Subcutaneous abdominal adipose tissue (tissue), 5 donors: ENCODE measurements at regions not wholly inside any gene's neighbourhood (a gene's known extent, or its start where the extent isn't known, plus 50 kb on each side); places are given as distances from the start of the nearest gene placed in this dataset.

Experiments
- H3K27ac ChIP-seq: one replicate; pipeline ENCODE4 v1.7.0; 2013; ENCODE audit warnings: low read depth, mild to moderate bottlenecking, inconsistent platforms, low read length, moderate library complexity
- H3K27me3 ChIP-seq, 5 donors: one replicate each; pipeline ENCODE4 v1.7.0; 2013; ENCODE audit warnings: low read length in 5 of 5, inconsistent platforms in 1 of 5; ENCODE audit not compliant: control insufficient read depth in 5 of 5, insufficient read depth in 4 of 5
- H3K36me3 ChIP-seq, 5 donors: one replicate each; pipeline ENCODE4 v1.7.0; 2013; ENCODE audit warnings: low read length in 5 of 5; ENCODE audit not compliant: control insufficient read depth in 5 of 5, insufficient read depth in 5 of 5
- H3K4me1 ChIP-seq, 5 donors: one replicate each; pipeline ENCODE4 v1.7.0; 2013; ENCODE audit warnings: low read length in 5 of 5, mild to moderate bottlenecking in 3 of 5, moderate library complexity in 1 of 5; ENCODE audit not compliant: control insufficient read depth in 5 of 5, insufficient read depth in 5 of 5
- H3K4me3 ChIP-seq, 5 donors: one replicate each; pipeline ENCODE4 v1.7.0; 2013; ENCODE audit warnings: low read length in 5 of 5, low read depth in 1 of 5
- H3K9ac ChIP-seq, 5 donors: one replicate each; pipeline ENCODE4 v1.7.0; 2013; ENCODE audit warnings: low read length in 5 of 5, mild to moderate bottlenecking in 4 of 5, moderate library complexity in 3 of 5
- H3K9me3 ChIP-seq, 5 donors: one replicate each; pipeline ENCODE4 v1.7.0; 2013; ENCODE audit warnings: low read length in 5 of 5; ENCODE audit not compliant: control insufficient read depth in 5 of 5
- donor health status: healthy.
- donor health status: healthy.
- donor health status: healthy.
- donor health status: healthy.
- donor health status: healthy.

- Histone ChIP-seq H3K9me3 (no peaks in the 10 kb centered on the region), H3K27me3 (no peaks in the 10 kb centered on the region), H3K9ac (no peak overlapping the region)
Measured at GRCh38 chr15:35907511-35907910, 361.5 kb upstream of the DPH6 start.

GRCh38 chr15:35909414-35909813 lies 363.4 kb upstream of the DPH6 start:
- no peaks in the 10 kb centered on the region for H3K4me1 ChIP-seq
- H3K4me3 ChIP-seq, result no peak overlapping the region
- H3K27me3 ChIP-seq, result no peaks in the 10 kb centered on the region
- H3K9ac ChIP-seq, result no peak overlapping the region
- peaks cover 0 to 3% (median 0%) of the 10 kb centered on the region in 5 donors for H3K9me3 ChIP-seq
- H3K27ac ChIP-seq, result no peak overlapping the region
- no peaks in the 10 kb centered on the region for H3K36me3 ChIP-seq

More at GRCh38 chr15:35907511-35907910, 361.5 kb upstream of the DPH6 start:
- H3K27ac ChIP-seq, result no peak overlapping the region
- H3K4me3 ChIP-seq, result no peak overlapping the region
- no peaks in the 10 kb centered on the region for H3K4me1 ChIP-seq
- H3K36me3 ChIP-seq, result no peaks in the 10 kb centered on the region

- H3K4me3 ChIP-seq, result no peak overlapping the region
- H3K36me3 ChIP-seq, result no peaks in the 10 kb centered on the region
- H3K4me1 ChIP-seq, result no peaks in the 10 kb centered on the region
- H3K27me3 ChIP-seq, result no peaks in the 10 kb centered on the region
- H3K27ac ChIP-seq, result no peak overlapping the region
- peaks cover 0 to 9% (median 3%) of the 10 kb centered on the region in 5 donors for H3K9me3 ChIP-seq
- H3K9ac ChIP-seq, result no peak overlapping the region
Measured at GRCh38 chr15:35910227-35910626, 364.3 kb upstream of the DPH6 start.

GRCh38 chr15:35911052-35911777 lies 365.2 kb upstream of the DPH6 start:
- Histone ChIP-seq H3K27me3 (no peaks in the 10 kb centered on the region), H3K9ac (no peak overlapping the region), H3K36me3 (no peaks in the 10 kb centered on the region), H3K27ac (no peak overlapping the region), H3K9me3 (peaks cover 0 to 9% (median 3%) of the 10 kb centered on the region in 5 donors), H3K4me3 (no peak overlapping the region), H3K4me1 (no peaks in the 10 kb centered on the region)

- Histone ChIP-seq H3K27me3 (no peaks in the 10 kb centered on the region), H3K27ac (no peak overlapping the region), H3K9ac (no peak overlapping the region), H3K9me3 (peaks cover 0 to 9% (median 3%) of the 10 kb centered on the region in 5 donors), H3K4me3 (no peak overlapping the region), H3K36me3 (no peaks in the 10 kb centered on the region), H3K4me1 (no peaks in the 10 kb centered on the region)
Measured at GRCh38 chr15:35912196-35912595, 366.2 kb upstream of the DPH6 start.

- peaks cover 0 to 9% (median 3%) of the 10 kb centered on the region in 5 donors for H3K9me3 ChIP-seq
- H3K4me1 ChIP-seq, result no peaks in the 10 kb centered on the region
- H3K4me3 ChIP-seq, result no peak overlapping the region
- no peak overlapping the region for H3K9ac ChIP-seq
- no peaks in the 10 kb centered on the region for H3K36me3 ChIP-seq
- no peaks in the 10 kb centered on the region for H3K27me3 ChIP-seq
- H3K27ac ChIP-seq, result no peak overlapping the region
Measured at GRCh38 chr15:35914573-35914972, 368.6 kb upstream of the DPH6 start.

GRCh38 chr15:35921046-35921445 lies 375.1 kb upstream of the DPH6 start:
- Histone ChIP-seq H3K9me3 (peaks cover 0 to 2% (median 0%) of the 10 kb centered on the region in 5 donors), H3K27ac (no peak overlapping the region), H3K36me3 (no peaks in the 10 kb centered on the region), H3K4me1 (no peaks in the 10 kb centered on the region), H3K9ac (no peak overlapping the region), H3K4me3 (no peak overlapping the region), H3K27me3 (no peaks in the 10 kb centered on the region)

- Histone ChIP-seq H3K27ac (no peak overlapping the region), H3K27me3 (no peaks in the 10 kb centered on the region), H3K4me1 (no peaks in the 10 kb centered on the region), H3K9ac (no peak overlapping the region), H3K36me3 (no peaks in the 10 kb centered on the region), H3K9me3 (no peaks in the 10 kb centered on the region), H3K4me3 (no peak overlapping the region)
Measured at GRCh38 chr15:35925275-35926006, 379.5 kb upstream of the DPH6 start.

- no peaks in the 10 kb centered on the region for H3K4me1 ChIP-seq
- no peaks in the 10 kb centered on the region for H3K36me3 ChIP-seq
- H3K9ac ChIP-seq, result no peak overlapping the region
- no peaks in the 10 kb centered on the region for H3K27me3 ChIP-seq
- no peak overlapping the region for H3K27ac ChIP-seq
- no peak overlapping the region for H3K4me3 ChIP-seq
- H3K9me3 ChIP-seq, result no peaks in the 10 kb centered on the region
Measured at GRCh38 chr15:35926007-35926380, 380.0 kb upstream of the DPH6 start.

GRCh38 chr15:35928847-35929246 lies 382.9 kb upstream of the DPH6 start:
- Histone ChIP-seq H3K9me3 (no peaks in the 10 kb centered on the region), H3K4me3 (no peak overlapping the region), H3K27ac (no peak overlapping the region), H3K27me3 (no peaks in the 10 kb centered on the region), H3K36me3 (no peaks in the 10 kb centered on the region), H3K4me1 (no peaks in the 10 kb centered on the region), H3K9ac (no peak overlapping the region)
